ENCODE measurements at regions not wholly inside any gene's neighbourhood (a gene's known extent, or its start where the extent isn't known, plus 50 kb on each side); places are given as distances from the start of the nearest gene placed in this dataset.

DNA sequence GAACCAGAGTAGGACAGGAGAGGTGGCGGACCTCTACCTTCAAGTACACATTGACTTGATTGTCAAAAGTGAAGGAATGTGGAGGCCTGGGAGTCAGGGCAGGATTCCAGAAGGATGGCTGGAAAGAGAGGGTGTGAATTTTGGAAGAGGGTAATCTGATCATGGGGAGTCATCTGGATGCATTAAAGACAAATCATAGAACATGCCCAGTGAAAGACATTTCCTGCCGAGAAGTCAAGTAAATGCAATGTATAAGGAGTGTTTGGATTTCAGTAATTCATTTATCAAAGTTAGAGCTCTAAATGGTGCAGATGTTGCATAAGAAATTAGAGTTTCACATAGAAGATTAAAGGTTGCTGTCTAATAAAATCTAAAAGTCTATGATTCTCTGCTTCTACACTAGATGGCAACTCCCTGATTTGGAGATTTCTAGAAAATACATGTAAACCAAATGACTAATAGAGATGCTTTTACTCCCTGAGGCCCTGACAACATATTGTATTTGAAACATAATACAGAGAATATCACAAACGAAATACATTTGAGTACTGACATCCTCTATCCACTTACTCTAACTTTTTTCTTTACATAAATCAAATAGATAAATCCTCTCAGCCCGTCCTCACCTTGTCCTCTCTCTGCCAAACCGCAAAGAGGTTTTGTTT lies 91.3 kb downstream of the KCNA5 start:
- TF ChIP-seq ZFX (IDR thresholded peaks at IDR 0.05; ENCODE audit: borderline replicate concordance) = no peak
- TF ChIP-seq, protein P1, sequence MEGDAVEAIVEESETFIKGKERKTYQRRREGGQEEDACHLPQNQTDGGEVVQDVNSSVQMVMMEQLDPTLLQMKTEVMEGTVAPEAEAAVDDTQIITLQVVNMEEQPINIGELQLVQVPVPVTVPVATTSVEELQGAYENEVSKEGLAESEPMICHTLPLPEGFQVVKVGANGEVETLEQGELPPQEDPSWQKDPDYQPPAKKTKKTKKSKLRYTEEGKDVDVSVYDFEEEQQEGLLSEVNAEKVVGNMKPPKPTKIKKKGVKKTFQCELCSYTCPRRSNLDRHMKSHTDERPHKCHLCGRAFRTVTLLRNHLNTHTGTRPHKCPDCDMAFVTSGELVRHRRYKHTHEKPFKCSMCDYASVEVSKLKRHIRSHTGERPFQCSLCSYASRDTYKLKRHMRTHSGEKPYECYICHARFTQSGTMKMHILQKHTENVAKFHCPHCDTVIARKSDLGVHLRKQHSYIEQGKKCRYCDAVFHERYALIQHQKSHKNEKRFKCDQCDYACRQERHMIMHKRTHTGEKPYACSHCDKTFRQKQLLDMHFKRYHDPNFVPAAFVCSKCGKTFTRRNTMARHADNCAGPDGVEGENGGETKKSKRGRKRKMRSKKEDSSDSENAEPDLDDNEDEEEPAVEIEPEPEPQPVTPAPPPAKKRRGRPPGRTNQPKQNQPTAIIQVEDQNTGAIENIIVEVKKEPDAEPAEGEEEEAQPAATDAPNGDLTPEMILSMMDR (IDR thresholded peaks at IDR 0.05) = no peak
